GM23248 (cell line): ENCODE measurements at regions not wholly inside any gene's neighbourhood (a gene's known extent, or its start where the extent isn't known, plus 50 kb on each side); places are given as distances from the start of the nearest gene placed in this dataset.

Experiments used
- EZH2 ChIP-seq: fragments of 200-600 bp; sonication (generic); IDR thresholded peaks from 2 replicates; pipeline ENCODE4 v1.6.1; 2018; ENCODE audit warnings: antibody characterized with exemption, mild to moderate bottlenecking; ENCODE audit not compliant: insufficient read depth, poor library complexity, severe bottlenecking
- EZH2phosphoT487 ChIP-seq: fragments of 200-600 bp; sonication (generic); IDR thresholded peaks from 2 replicates; pipeline ENCODE4 v1.6.1; 2018; ENCODE audit warnings: antibody characterized with exemption, moderate library complexity, mild to moderate bottlenecking, low read depth; ENCODE audit not compliant: insufficient read depth

DNA sequence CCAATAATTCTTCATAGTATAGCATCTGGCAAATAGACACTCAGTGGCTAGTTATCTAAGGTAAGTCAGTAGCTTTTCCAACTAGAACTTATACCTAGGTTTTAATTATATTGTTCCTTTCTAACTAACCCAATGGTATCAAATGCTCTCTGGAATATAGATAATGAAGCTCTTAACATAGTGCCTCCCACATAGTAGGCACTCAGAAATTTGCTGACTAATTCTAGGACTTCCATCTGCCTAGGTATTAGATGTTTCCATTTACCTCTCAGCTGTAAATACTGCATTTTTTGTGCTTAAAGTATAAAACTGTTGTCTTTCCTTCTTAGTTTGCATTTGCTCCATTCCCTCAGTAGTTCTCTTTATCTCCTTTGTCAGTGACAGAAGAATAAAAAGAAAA is 214.3 kb upstream of the SPRY1 start:
- TF ChIP-seq EZH2phosphoT487 (no peak), EZH2 (no peak)
